GM12872 (cell line): ENCODE measurements at regions not wholly inside any gene's neighbourhood (a gene's known extent, or its start where the extent isn't known, plus 50 kb on each side); places are given as distances from the start of the nearest gene placed in this dataset.

Experiments
- TF ChIP-seq, protein P1 (sequence below): IDR thresholded peaks from 3 replicates; pipeline ENCODE4 v1.5.1; 2011; ENCODE audit warnings: low read depth, mild to moderate bottlenecking, low read length, moderate library complexity; ENCODE audit not compliant: insufficient read depth

DNA sequence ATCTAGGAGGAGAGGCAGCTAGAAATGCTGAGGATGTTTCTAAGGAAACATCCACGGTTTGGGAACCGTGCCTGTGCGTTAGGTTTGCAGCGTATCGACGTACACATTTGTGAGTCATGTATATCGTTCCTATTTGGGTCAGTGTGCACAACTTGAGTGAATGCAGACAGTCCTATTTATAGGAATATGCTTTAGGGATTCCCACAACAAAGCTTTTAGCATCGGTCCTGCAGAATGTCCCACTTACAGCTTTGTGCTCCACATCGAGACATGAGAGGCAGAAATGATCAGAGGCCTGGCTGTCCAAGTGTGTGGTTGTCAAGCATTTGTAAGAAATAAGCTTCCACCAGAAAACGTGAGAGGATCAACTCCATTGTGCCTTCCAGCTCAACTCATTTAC is 1282.7 kb upstream of the WWC1 start:
- TF ChIP-seq, protein P1, sequence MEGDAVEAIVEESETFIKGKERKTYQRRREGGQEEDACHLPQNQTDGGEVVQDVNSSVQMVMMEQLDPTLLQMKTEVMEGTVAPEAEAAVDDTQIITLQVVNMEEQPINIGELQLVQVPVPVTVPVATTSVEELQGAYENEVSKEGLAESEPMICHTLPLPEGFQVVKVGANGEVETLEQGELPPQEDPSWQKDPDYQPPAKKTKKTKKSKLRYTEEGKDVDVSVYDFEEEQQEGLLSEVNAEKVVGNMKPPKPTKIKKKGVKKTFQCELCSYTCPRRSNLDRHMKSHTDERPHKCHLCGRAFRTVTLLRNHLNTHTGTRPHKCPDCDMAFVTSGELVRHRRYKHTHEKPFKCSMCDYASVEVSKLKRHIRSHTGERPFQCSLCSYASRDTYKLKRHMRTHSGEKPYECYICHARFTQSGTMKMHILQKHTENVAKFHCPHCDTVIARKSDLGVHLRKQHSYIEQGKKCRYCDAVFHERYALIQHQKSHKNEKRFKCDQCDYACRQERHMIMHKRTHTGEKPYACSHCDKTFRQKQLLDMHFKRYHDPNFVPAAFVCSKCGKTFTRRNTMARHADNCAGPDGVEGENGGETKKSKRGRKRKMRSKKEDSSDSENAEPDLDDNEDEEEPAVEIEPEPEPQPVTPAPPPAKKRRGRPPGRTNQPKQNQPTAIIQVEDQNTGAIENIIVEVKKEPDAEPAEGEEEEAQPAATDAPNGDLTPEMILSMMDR, result no peak

- TF ChIP-seq, protein P1, result no peak
Measured at GRCh38 chr5:167011196-167011595, 1280.2 kb upstream of the WWC1 start.

GRCh38 chr5:167012123-167013034 is 1279.1 kb upstream of the WWC1 start:
- TF ChIP-seq, protein P1, result no peak

DNA sequence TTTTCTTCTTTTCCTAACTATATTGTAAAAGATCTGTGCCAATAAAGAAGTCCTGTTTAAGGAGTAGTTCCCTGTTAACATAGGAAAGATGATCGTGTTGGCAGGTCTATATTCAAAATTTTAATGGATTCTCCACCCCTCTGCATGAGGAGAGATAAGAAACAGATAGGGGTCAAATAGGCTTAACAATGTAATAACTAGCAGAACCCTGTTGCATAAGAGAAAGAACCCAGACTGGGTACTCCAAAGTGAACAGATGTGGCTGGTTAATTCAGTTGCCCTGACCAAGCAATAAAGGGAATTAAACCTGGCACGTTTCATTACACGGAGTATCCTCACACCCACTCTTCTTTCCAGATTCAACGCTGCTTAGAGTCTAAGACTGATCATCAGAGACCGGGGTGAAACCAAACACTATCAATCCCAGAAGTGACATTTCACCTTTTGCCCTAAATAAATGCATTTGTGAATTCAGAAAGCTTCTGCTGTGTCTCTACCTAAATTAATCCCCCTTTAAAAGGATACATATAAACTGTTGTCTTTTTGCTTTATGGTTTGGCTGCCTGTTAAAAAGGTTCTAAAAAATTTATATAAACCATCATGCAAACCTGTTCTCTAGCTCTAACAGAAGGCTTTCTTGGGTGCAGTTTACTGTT is 1276.9 kb upstream of the WWC1 start:
- TF ChIP-seq, protein P1, result no peak

DNA sequence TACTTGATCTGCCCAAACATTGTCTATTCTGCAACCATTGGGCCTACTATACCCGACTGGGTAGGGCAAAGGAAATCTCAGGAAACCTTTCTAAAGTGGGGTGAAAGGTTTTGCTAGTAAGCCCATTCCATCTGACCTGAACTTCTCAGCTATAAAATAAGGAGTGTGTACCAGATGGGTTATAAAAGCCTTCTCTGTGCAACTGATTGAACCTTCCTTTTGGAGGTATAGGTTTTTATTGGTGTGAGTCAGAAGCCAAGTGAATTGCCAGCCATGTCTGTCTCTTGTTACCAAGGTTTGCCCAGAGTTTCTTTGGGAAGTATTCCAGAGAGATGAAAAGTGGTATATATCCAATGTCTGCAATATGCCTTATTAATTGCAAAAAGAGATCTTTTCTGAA is 1271.0 kb upstream of the WWC1 start:
- TF ChIP-seq, protein P1, result no peak

- TF ChIP-seq, protein P1, result no peak
Measured at GRCh38 chr5:167029488-167029887, 1262.0 kb upstream of the WWC1 start.

- TF ChIP-seq, protein P1, result no peak
Measured at GRCh38 chr5:167030500-167031120, 1260.8 kb upstream of the WWC1 start.
